ENCODE measurements at regions not wholly inside any gene's neighbourhood (a gene's known extent, or its start where the extent isn't known, plus 50 kb on each side); places are given as distances from the start of the nearest gene placed in this dataset.

GRCh38 chr2:65856423-65856822 lies 424.0 kb upstream of the SPRED2 start:
- in situ Hi-C loops (cut with MboI; ENCODE audit: low sequenced_read_pairs) (no loop called here), intact Hi-C loops (cut with micrococcal nuclease) (no loop called here), dilution Hi-C loops (cut with HindIII; ENCODE audit: low sequenced_read_pairs, unreplicated experiment) (no loop called here)
- no peak overlapping the region for H3K14ac ChIP-seq (replicated peaks; ENCODE audit: low read depth, low read length)
- peaks cover 2% of the 10 kb centered on the region; the same call in 1 of the 2 replicates for H3K27me3 ChIP-seq (ENCODE audit: control insufficient read depth, insufficient read depth, low read length)
- H2AK9ac ChIP-seq (replicated peaks; ENCODE audit: low read depth, low read length, poor library complexity) = no peak overlapping the region
- no peak overlapping the region for H3K4me2 ChIP-seq (ENCODE audit: low read depth, low read length)
- no peak overlapping the region for H2BK120ac ChIP-seq (ENCODE audit: low read depth, low read length)
- H3K4me3 ChIP-seq (ENCODE audit: insufficient read depth, low read depth, low read length) = no peak overlapping the region
- BruUV-seq (replicated peaks) = no TSS peak
- H3K79me1 ChIP-seq (ENCODE audit: low read depth in 1 of 2, low read length in 2 of 2) = no peaks in the 10 kb centered on the region
- DNase-seq (no peak), ATAC-seq (ENCODE audit: low read depth) (no peak)
- TF ChIP-seq POLR2A (IDR thresholded peaks at IDR 0.05; ENCODE audit: low read depth, low read length) (no peak), ELK1 (IDR thresholded peaks at IDR 0.05; ENCODE audit: borderline replicate concordance, low read depth, low read length) (no peak), RAD21 (IDR thresholded peaks at IDR 0.05; ENCODE audit: low read length) (no peak), MAFK (IDR thresholded peaks at IDR 0.05; ENCODE audit: low read depth, low read length) (no peak), MXI1 (IDR thresholded peaks at IDR 0.05; ENCODE audit: borderline replicate concordance, low read depth, low read length) (no peak), FOS (IDR thresholded peaks at IDR 0.05; ENCODE audit: low read depth, low read length) (no peak), MAZ (IDR thresholded peaks at IDR 0.05; ENCODE audit: borderline replicate concordance, low read depth, low read length) (no peak), CHD1 (IDR thresholded peaks at IDR 0.05; ENCODE audit: low read depth, low read length) (no peak)
- no peaks in the 10 kb centered on the region for H4K20me1 ChIP-seq (ENCODE audit: insufficient read depth, low read length)
- no peak overlapping the region for H3K27ac ChIP-seq (ENCODE audit: insufficient read depth, low read length)
- ChIA-PET POLR2A (ENCODE audit: unreplicated experiment) (no interaction called here), CTCF (no interaction called here)
- H2AK5ac ChIP-seq (ENCODE audit: low read depth, low read length) = no peak overlapping the region
- no peak overlapping the region for H4K5ac ChIP-seq (ENCODE audit: low read depth, low read length)
- no peaks in the 10 kb centered on the region for H3K4me1 ChIP-seq (ENCODE audit: control insufficient read depth, insufficient read depth, low read length)
- H3K9me1 ChIP-seq (ENCODE audit: insufficient read depth, low read length) = no peaks in the 10 kb centered on the region
- H3K23ac ChIP-seq (ENCODE audit: low read depth, low read length) = no peak overlapping the region
- H3K36me3 ChIP-seq (ENCODE audit: control insufficient read depth, insufficient read depth, low read length) = no peaks in the 10 kb centered on the region
- H2AFZ ChIP-seq (replicated peaks; ENCODE audit: low read length, poor library complexity) = no peak overlapping the region
- H2BK5ac ChIP-seq (ENCODE audit: low read depth, low read length, poor library complexity, severe bottlenecking) = no peak overlapping the region
- no peak overlapping the region for H4K8ac ChIP-seq (ENCODE audit: low read depth in 2 of 2, low read length in 2 of 2)
- no peak overlapping the region for H3K9ac ChIP-seq (ENCODE audit: low read depth, low read length)
- H3K9me3 ChIP-seq (ENCODE audit: control insufficient read depth, insufficient read depth, low read length) = no peaks in the 10 kb centered on the region
- no peak overlapping the region for H3K56ac ChIP-seq (ENCODE audit: extremely low read depth, insufficient read depth, low read length)
- H3K18ac ChIP-seq (ENCODE audit: low read depth, low read length) = no peak overlapping the region
- no peak overlapping the region for H3K4ac ChIP-seq (ENCODE audit: low read depth, low read length)
- H4K91ac ChIP-seq (ENCODE audit: insufficient read depth, low read depth, low read length) = no peak overlapping the region
- no peak overlapping the region for H2BK15ac ChIP-seq (ENCODE audit: low read depth, low read length)
- H2BK20ac ChIP-seq (ENCODE audit: low read depth, low read length) = no peak overlapping the region

All from IMR-90 (cell line).